Bronchial epithelial cell (primary cell): ENCODE measurements at regions not wholly inside any gene's neighbourhood (a gene's known extent, or its start where the extent isn't known, plus 50 kb on each side); places are given as distances from the start of the nearest gene placed in this dataset.

Source experiments
- DNase-seq: peaks from one replicate; pipeline ENCODE4 v3.0.0-alpha.2; 2010; ENCODE audit warnings: low read depth
- FAIRE-seq: peaks from 2 replicates; lab custom pipeline; 2011; peaks lifted over from hg19 to GRCh38; lab: Jason Lieb, UNC
- H3K27me3 ChIP-seq: 2 replicates; pipeline ENCODE4 v1.5.1; 2011; ENCODE audit warnings: low read length; ENCODE audit not compliant: control insufficient read depth, insufficient read depth
- H3K36me3 ChIP-seq: 2 replicates; pipeline ENCODE4 v1.5.1; 2011; ENCODE audit warnings: low read length; ENCODE audit not compliant: control insufficient read depth, insufficient read depth
- H3K4me3 ChIP-seq: 2 replicates; pipeline ENCODE4 v1.5.1; 2011; ENCODE audit warnings: mild to moderate bottlenecking, low read depth, low read length, control low read depth
- TF ChIP-seq, protein P1 (sequence below): IDR thresholded peaks from 2 replicates; pipeline ENCODE4 v1.5.1; 2011; ENCODE audit warnings: mild to moderate bottlenecking, moderate library complexity, low read length, control low read depth, inconsistent platforms; ENCODE audit not compliant: insufficient read depth, severe bottlenecking

DNA sequence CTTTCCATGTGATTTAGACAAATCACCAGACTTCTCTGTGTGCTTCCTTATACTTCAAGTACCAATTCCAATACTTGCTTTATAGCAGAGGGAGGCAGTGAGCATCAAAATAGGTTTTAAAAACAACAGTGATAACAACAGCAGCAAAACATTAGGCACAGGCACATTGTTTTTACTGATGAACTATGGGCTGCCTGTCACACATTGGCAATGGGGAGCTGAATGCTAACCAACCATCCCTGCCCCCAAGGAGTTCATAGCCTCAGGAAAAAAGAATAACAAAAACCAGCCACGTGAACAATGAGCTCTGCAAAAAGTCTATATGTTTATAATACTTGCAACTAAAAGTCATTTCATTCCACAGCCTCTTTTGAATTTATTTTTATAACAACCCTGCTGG is 287.9 kb upstream of the TRIB2 start:
- Histone ChIP-seq H3K4me3 (no peak overlapping the region), H3K27me3 (no peaks in the 10 kb centered on the region), H3K36me3 (no peaks in the 10 kb centered on the region)
- TF ChIP-seq, protein P1, sequence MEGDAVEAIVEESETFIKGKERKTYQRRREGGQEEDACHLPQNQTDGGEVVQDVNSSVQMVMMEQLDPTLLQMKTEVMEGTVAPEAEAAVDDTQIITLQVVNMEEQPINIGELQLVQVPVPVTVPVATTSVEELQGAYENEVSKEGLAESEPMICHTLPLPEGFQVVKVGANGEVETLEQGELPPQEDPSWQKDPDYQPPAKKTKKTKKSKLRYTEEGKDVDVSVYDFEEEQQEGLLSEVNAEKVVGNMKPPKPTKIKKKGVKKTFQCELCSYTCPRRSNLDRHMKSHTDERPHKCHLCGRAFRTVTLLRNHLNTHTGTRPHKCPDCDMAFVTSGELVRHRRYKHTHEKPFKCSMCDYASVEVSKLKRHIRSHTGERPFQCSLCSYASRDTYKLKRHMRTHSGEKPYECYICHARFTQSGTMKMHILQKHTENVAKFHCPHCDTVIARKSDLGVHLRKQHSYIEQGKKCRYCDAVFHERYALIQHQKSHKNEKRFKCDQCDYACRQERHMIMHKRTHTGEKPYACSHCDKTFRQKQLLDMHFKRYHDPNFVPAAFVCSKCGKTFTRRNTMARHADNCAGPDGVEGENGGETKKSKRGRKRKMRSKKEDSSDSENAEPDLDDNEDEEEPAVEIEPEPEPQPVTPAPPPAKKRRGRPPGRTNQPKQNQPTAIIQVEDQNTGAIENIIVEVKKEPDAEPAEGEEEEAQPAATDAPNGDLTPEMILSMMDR = no peak
- no peak for DNase-seq
- no peak for FAIRE-seq

DNA sequence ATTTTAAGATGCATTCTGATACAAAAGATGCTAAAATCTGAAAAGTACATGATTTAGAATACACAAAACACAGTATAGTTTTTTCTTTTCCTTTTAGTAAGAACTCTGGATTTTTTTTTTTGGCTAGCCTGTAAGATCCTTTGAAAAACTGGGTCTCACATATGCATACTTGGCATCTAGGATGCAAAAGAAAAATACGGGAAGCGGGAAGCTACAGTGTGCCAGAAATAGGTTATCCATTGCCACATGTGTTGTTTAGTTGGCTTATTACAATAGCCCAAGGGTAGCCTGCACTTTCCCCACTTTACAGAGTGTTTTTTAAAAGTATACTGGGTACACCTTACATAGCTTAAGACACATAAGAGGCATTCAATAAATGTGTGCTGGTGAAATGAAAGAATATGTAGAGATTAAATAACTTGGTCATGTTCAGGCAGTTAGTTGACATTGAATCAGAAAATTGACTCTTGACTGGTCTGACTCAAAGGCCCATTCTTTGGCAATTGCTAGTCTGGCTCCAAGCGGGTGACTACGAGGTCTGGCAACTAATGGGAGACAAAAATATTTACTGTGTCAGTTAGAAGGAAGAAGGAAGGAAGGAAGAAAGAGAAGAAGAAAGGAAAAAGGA is 286.8 kb upstream of the TRIB2 start:
- TF ChIP-seq, protein P1 = no peak
- peak; percentile 89 for DNase-seq
- Histone ChIP-seq H3K36me3 (no peaks in the 10 kb centered on the region), H3K4me3 (no peak overlapping the region), H3K27me3 (no peaks in the 10 kb centered on the region)
- FAIRE-seq = no peak

DNA sequence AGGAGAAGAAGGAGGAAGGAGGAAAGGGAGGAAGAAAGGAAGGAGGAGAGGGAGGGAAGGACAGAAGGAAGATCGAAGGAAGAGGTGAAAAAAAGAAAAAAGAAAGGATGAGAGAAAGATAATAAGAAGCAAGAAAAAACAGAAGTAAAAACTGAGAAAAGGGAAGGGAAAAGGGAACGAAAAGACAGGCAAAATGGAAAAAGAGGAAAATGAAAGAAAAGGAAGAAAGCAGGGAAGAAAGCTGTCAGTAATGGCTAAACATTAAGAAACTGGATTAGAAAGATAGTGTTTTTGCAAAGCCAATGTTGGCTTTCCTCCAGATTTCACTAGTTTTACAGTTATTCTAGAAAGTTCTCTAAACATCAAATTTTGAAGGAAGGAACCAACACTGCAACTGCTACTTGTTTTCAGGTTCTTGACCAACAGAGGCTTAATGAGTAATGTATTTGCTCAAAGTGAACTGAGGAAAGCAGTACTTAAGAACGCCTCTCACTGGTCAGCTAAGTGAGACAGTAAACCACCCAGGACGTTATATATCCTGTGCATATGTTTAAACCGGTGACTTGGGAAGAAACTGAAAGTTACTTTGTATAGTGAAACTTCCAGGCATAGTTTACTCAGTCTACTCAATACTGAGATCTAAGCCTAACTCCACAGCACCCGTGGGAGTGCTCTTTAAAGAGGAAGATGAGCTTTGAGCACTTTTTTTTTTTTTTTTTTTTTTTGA is 286.2 kb upstream of the TRIB2 start:
- H3K27me3 ChIP-seq = no peaks in the 10 kb centered on the region
- no peaks in the 10 kb centered on the region for H3K36me3 ChIP-seq
- no peak overlapping the region for H3K4me3 ChIP-seq
- no peak for FAIRE-seq
- TF ChIP-seq, protein P1 = no peak
- peak; percentile 71 for DNase-seq

DNA sequence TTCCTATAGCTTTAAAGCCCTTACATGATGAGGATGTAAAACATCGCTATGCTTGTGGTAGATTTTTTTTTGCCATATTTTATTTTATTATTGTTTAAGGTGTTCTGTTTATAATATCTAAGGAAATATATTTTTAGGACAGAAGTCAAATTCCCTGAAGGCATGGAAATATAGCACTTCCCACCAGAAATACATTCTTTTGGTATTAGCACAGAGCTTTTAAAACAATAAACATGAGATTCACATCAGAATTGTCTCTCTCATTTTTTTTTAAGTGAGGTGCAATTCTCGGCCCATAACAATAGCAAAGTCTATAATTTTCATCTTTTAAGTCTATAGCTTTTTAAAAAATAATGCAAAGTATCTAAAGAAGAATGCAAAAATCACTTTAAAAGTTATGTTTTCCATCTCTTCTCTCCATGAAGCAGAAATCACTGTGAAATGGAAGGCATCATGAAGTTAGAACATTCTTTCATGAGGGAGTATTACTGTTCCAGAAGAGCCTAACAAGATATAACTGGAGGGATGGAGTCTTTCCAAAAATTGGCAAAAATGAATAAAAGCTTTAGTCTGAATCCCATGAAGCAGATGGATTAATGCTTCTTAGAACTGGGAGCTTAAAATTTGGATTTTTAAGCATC is 283.6 kb upstream of the TRIB2 start:
- TF ChIP-seq, protein P1 = no peak
- Histone ChIP-seq H3K36me3 (no peaks in the 10 kb centered on the region), H3K27me3 (no peaks in the 10 kb centered on the region), H3K4me3 (no peak overlapping the region)
- DNase-seq (no peak), FAIRE-seq (no peak)

DNA sequence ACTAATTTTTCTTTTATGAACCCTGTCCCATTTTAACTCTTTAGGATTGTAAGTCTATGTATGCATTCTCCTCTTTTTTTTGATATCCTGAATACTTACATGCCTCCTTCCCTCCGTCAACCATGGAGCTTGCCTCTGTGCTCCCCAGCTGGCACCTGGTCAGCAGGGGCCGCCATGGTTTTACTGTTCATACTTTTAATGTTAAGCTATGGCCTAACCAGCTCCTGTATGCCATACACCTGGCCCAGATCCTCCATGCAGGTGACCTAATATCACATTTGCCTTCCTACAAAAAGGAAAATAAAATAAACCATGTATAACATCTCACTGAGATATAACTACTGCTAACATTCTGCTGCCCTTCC is 283.1 kb upstream of the TRIB2 start:
- DNase-seq (peak; percentile 5), FAIRE-seq (no peak)
- Histone ChIP-seq H3K27me3 (no peaks in the 10 kb centered on the region), H3K36me3 (no peaks in the 10 kb centered on the region), H3K4me3 (no peak overlapping the region)
- TF ChIP-seq, protein P1 = peak; percentile 8
